Activated B cell treated with CpG ODN at 0.5 μM for 24 hours (primary cell): ENCODE measurements at regions not wholly inside any gene's neighbourhood (a gene's known extent, or its start where the extent isn't known, plus 50 kb on each side); places are given as distances from the start of the nearest gene placed in this dataset.

ENCODE experiments used
- ATAC-seq: fragments of 200-7000 bp; cut with Tn5 transposase; one replicate; pipeline ENCODE4 v1.10.0; 2021; ENCODE audit warnings: low read depth, mild to moderate bottlenecking, moderate library complexity
- CTCF ChIA-PET: fragments of 350-600 bp; sonication (Branson Sonifier 250); formaldehyde crosslinking; loops from one replicate; lab custom pipeline; 2021; ENCODE audit warnings: antibody characterized with exemption; lab: Charles Lee
- POLR2A ChIA-PET: fragments of 350-600 bp; sonication (Branson Sonifier 250); formaldehyde crosslinking; loops from one replicate; lab custom pipeline; 2021; ENCODE audit warnings: antibody characterized with exemption; lab: Charles Lee
- DNase-seq: peaks from one replicate; pipeline ENCODE4 v3.0.0; 2022
- H3K27ac Mint-ChIP-seq: one replicate; pipeline ENCODE4 v1.8.0; 2020; ENCODE audit warnings: mixed read lengths
- H3K27me3 Mint-ChIP-seq: one replicate; pipeline ENCODE4 v1.8.0; 2021; ENCODE audit warnings: mixed read lengths
- H3K36me3 Mint-ChIP-seq: one replicate; pipeline ENCODE4 v1.8.0; 2021; ENCODE audit warnings: low read depth, mixed read lengths
- H3K4me1 Mint-ChIP-seq: one replicate; pipeline ENCODE4 v1.8.0; 2021; ENCODE audit warnings: mixed read lengths
- H3K4me3 Mint-ChIP-seq: one replicate; pipeline ENCODE4 v1.8.0; 2020; ENCODE audit warnings: mild to moderate bottlenecking, mixed read lengths
- H3K9me3 Mint-ChIP-seq: one replicate; pipeline ENCODE4 v1.8.0; 2020; ENCODE audit warnings: mixed read lengths
- intact Hi-C: fragments of 100-400 bp; cut with micrococcal nuclease; formaldehyde crosslinking; loops from one replicate; pipeline ENCODE4 v1.15.1; 2024
- TF ChIP-seq, protein P1 (sequence below): fragments of 200-600 bp; IDR thresholded peaks from one replicate; pipeline ENCODE4 v1.8.0; 2022; ENCODE audit warnings: antibody characterized with exemption, mild to moderate bottlenecking

DNA sequence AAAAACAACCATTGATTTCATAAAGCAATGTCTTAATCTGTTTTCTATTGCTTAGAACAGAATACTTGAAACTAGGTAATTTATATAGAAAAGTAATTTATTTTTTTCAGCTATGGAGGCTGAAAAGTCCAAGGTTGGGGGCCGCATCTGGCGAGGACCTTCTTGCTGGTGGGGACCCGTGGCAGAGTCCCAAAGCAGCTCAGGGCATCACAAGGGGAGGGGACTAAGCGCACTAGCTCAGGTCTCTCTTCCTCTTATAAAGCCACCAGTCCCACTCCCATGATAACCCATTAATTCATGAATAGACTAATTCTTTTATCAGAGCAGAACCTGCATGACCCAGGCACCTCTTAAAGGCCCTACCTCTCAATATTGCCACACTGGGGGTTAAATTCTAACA is 87.2 kb upstream of the KLF13 start:
- CTCF ChIA-PET: no interaction called here
- Mint-ChIP-seq H3K4me1 (peaks cover 43% of the 10 kb centered on the region), H3K27me3 (no peaks in the 10 kb centered on the region), H3K27ac (peak overlapping the region; percentile 77), H3K36me3 (no peaks in the 10 kb centered on the region), H3K4me3 (no peak overlapping the region), H3K9me3 (no peaks in the 10 kb centered on the region)
- TF ChIP-seq, protein P1, sequence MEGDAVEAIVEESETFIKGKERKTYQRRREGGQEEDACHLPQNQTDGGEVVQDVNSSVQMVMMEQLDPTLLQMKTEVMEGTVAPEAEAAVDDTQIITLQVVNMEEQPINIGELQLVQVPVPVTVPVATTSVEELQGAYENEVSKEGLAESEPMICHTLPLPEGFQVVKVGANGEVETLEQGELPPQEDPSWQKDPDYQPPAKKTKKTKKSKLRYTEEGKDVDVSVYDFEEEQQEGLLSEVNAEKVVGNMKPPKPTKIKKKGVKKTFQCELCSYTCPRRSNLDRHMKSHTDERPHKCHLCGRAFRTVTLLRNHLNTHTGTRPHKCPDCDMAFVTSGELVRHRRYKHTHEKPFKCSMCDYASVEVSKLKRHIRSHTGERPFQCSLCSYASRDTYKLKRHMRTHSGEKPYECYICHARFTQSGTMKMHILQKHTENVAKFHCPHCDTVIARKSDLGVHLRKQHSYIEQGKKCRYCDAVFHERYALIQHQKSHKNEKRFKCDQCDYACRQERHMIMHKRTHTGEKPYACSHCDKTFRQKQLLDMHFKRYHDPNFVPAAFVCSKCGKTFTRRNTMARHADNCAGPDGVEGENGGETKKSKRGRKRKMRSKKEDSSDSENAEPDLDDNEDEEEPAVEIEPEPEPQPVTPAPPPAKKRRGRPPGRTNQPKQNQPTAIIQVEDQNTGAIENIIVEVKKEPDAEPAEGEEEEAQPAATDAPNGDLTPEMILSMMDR: no peak
- no peak for DNase-seq
- POLR2A ChIA-PET: interaction anchor here (1.4 to 7.5 kb wide), 3 partner anchors 9 to 26 kb away, joined by 6 to 58 read pairs (median 8); no protein-coding TSS in a partner anchor
- no peak for ATAC-seq
- intact Hi-C loops: no loop called here

DNA sequence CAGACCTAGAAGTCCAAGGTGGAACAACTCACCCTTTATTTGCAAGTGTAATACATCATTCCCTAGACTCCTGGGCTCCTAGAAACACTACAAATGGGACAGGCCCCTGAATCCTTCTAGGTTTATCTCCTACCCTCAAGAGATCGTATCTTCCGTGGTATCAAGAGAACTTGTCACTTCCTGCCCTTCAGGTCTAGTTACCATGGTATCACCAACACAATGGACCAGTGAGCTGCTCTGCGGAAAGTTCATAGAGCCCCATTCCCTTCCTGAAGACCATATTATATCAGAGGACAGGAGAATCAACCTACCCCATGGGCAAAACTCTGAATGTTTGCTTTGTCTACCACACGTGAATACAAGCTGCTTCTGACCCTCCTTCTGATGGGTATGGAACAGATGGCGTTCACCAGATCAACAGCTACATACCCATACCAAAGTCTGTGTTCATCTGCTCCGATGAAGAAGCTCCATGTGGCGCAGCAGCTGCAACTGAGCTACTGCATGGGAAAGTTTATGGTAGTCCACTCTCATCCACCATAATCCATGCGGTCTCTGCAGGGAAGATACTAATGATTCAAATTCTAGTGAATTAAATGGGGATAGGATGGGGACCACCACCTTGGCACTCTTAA is 84.6 kb upstream of the KLF13 start:
- H3K36me3 Mint-ChIP-seq: no peaks in the 10 kb centered on the region
- ATAC-seq (no peak), DNase-seq (no peak)
- intact Hi-C loops: no loop called here
- H3K9me3 Mint-ChIP-seq: no peaks in the 10 kb centered on the region
- POLR2A ChIA-PET: interaction anchor here (0.8 to 2.1 kb wide), 5 partner anchors 10 to 81 kb away, joined by 3 to 14 read pairs (median 4); no protein-coding TSS in a partner anchor
- no peak overlapping the region for H3K27ac Mint-ChIP-seq
- H3K4me1 Mint-ChIP-seq: peaks cover 18% of the 10 kb centered on the region
- no peak overlapping the region for H3K4me3 Mint-ChIP-seq
- H3K27me3 Mint-ChIP-seq: no peaks in the 10 kb centered on the region
- CTCF ChIA-PET: interaction anchor here (0.9 kb wide), 1 partner anchor 21 kb away, joined by 3 read pairs; no protein-coding TSS in a partner anchor
- TF ChIP-seq, protein P1: no peak

- POLR2A ChIA-PET: interaction anchor here (0.9 kb wide), 1 partner anchor 13 kb away, joined by 3 read pairs; no protein-coding TSS in a partner anchor
- no peaks in the 10 kb centered on the region for H3K27me3 Mint-ChIP-seq
- peaks cover 8% of the 10 kb centered on the region for H3K4me1 Mint-ChIP-seq
- ATAC-seq: no peak
- no peak overlapping the region for H3K4me3 Mint-ChIP-seq
- no peak overlapping the region for H3K27ac Mint-ChIP-seq
- H3K36me3 Mint-ChIP-seq: no peaks in the 10 kb centered on the region
- DNase-seq: no peak
- intact Hi-C loops: no loop called here
- H3K9me3 Mint-ChIP-seq: no peaks in the 10 kb centered on the region
- TF ChIP-seq, protein P1: no peak
- CTCF ChIA-PET: interaction anchor here (0.9 kb wide), 1 partner anchor 191 kb away, joined by 4 read pairs; no protein-coding TSS in a partner anchor
Measured at GRCh38 chr15:31243895-31244294, 82.7 kb upstream of the KLF13 start.

- POLR2A ChIA-PET: interaction anchor here (0.9 to 1.8 kb wide), 3 partner anchors 14 to 81 kb away, joined by 3 to 8 read pairs (median 3); partner anchors contain the start of gene KLF13
- intact Hi-C loops: no loop called here
- TF ChIP-seq, protein P1: no peak
- Mint-ChIP-seq H3K36me3 (no peaks in the 10 kb centered on the region), H3K4me1 (no peaks in the 10 kb centered on the region), H3K4me3 (no peak overlapping the region), H3K9me3 (no peaks in the 10 kb centered on the region), H3K27me3 (no peaks in the 10 kb centered on the region), H3K27ac (no peak overlapping the region)
- DNase-seq (no peak), ATAC-seq (no peak)
- CTCF ChIA-PET: no interaction called here
Measured at GRCh38 chr15:31245135-31245689, 81.4 kb upstream of the KLF13 start.

GRCh38 chr15:31245756-31246155 is 80.9 kb upstream of the KLF13 start:
- Mint-ChIP-seq H3K27me3 (no peaks in the 10 kb centered on the region), H3K4me3 (no peak overlapping the region), H3K9me3 (no peaks in the 10 kb centered on the region), H3K36me3 (no peaks in the 10 kb centered on the region), H3K4me1 (no peaks in the 10 kb centered on the region), H3K27ac (no peak overlapping the region)
- DNase-seq: no peak
- TF ChIP-seq, protein P1: no peak
- ChIA-PET POLR2A (interaction anchor here (0.6 to 1.8 kb wide), 4 partner anchors 9 to 81 kb away, joined by 3 to 8 read pairs (median 3); partner anchors contain the start of gene KLF13), CTCF (no interaction called here)
- intact Hi-C loops: no loop called here
- no peak for ATAC-seq
